Duodenal mucosa (tissue), 2 donors: ENCODE measurements at regions not wholly inside any gene's neighbourhood (a gene's known extent, or its start where the extent isn't known, plus 50 kb on each side); places are given as distances from the start of the nearest gene placed in this dataset.
"Not testable (repeated sequence)": the region's sequence is repeated elsewhere in the genome, so short reads cannot be mapped to it uniquely, and the experiment has no call there.

Source experiments
- H3K27ac ChIP-seq: one replicate; pipeline ENCODE4 v1.7.0; 2013; ENCODE audit warnings: low read depth, low read length
- H3K27me3 ChIP-seq, 2 donors: one replicate each; pipeline ENCODE4 v1.7.0; 2013; ENCODE audit warnings: low read length in 2 of 2, control low read depth in 1 of 2; ENCODE audit not compliant: insufficient read depth in 2 of 2, control insufficient read depth in 1 of 2
- H3K36me3 ChIP-seq, 2 donors: one replicate each; pipeline ENCODE4 v1.7.0; 2013; ENCODE audit warnings: low read length in 2 of 2, control low read depth in 1 of 2; ENCODE audit not compliant: insufficient read depth in 2 of 2, control insufficient read depth in 1 of 2
- H3K4me1 ChIP-seq, 2 donors: one replicate each; pipeline ENCODE4 v1.7.0; 2013; ENCODE audit warnings: low read length in 2 of 2, control low read depth in 1 of 2; ENCODE audit not compliant: insufficient read depth in 2 of 2, control insufficient read depth in 1 of 2
- H3K4me3 ChIP-seq, 2 donors: one replicate each; pipeline ENCODE4 v1.7.0; 2013; ENCODE audit warnings: low read length in 2 of 2, low read depth in 1 of 2
- H3K9ac ChIP-seq, 2 donors: one replicate each; pipeline ENCODE4 v1.7.0; 2013; ENCODE audit warnings: low read length in 2 of 2, low read depth in 1 of 2
- H3K9me3 ChIP-seq, 2 donors: one replicate each; pipeline ENCODE4 v1.7.0; 2013; ENCODE audit warnings: low read length in 2 of 2, control low read depth in 1 of 2; ENCODE audit not compliant: control insufficient read depth in 1 of 2

- H3K9ac ChIP-seq, result no peak overlapping the region
- H3K9me3 ChIP-seq, result peaks cover 0 to 2% of the 10 kb centered on the region in 2 donors
- no peaks in the 10 kb centered on the region for H3K36me3 ChIP-seq
Measured at GRCh38 chr12:97984974-97985580, 522.5 kb downstream of the RMST start.

GRCh38 chr12:97985834-97986233 is 523.2 kb downstream of the RMST start:
- H3K4me1 ChIP-seq, result no peaks in the 10 kb centered on the region
- no peaks in the 10 kb centered on the region for H3K27me3 ChIP-seq
- H3K4me3 ChIP-seq, result no peak overlapping the region
- H3K9ac ChIP-seq, result no peak overlapping the region
- H3K36me3 ChIP-seq, result no peaks in the 10 kb centered on the region
- peaks cover 0 to 2% of the 10 kb centered on the region in 2 donors for H3K9me3 ChIP-seq
- no peak overlapping the region for H3K27ac ChIP-seq

More at GRCh38 chr12:97984974-97985580, 522.5 kb downstream of the RMST start:
- Histone ChIP-seq H3K27ac (no peak overlapping the region), H3K4me3 (no peak overlapping the region), H3K4me1 (no peaks in the 10 kb centered on the region), H3K27me3 (no peaks in the 10 kb centered on the region)

GRCh38 chr12:97988588-97988987 is 526.0 kb downstream of the RMST start:
- H3K27ac ChIP-seq, H3K9me3 ChIP-seq, H3K4me1 ChIP-seq, H3K36me3 ChIP-seq, H3K27me3 ChIP-seq, H3K4me3 ChIP-seq, H3K9ac ChIP-seq: not testable (repeated sequence)

GRCh38 chr12:97989366-97989940 is 525.9 kb upstream of the TMPO start:
- H3K4me1 ChIP-seq, result no peaks in the 10 kb centered on the region
- peaks cover 0 to 8% of the 10 kb centered on the region in 2 donors for H3K9me3 ChIP-seq
- H3K36me3 ChIP-seq, result no peaks in the 10 kb centered on the region
- H3K27me3 ChIP-seq, result no peaks in the 10 kb centered on the region
- H3K4me3 ChIP-seq, result no peak overlapping the region
- H3K9ac ChIP-seq, result no peak overlapping the region
- no peak overlapping the region for H3K27ac ChIP-seq

GRCh38 chr12:97994746-97995484 is 520.5 kb upstream of the TMPO start:
- Histone ChIP-seq H3K4me3 (no peak overlapping the region), H3K27me3 (no peaks in the 10 kb centered on the region), H3K27ac (no peak overlapping the region), H3K9me3 (peaks cover 0 to 8% of the 10 kb centered on the region in 2 donors), H3K36me3 (no peaks in the 10 kb centered on the region), H3K4me1 (no peaks in the 10 kb centered on the region), H3K9ac (no peak overlapping the region)

GRCh38 chr12:97995559-97995958 is 519.8 kb upstream of the TMPO start:
- no peaks in the 10 kb centered on the region for H3K27me3 ChIP-seq
- no peak overlapping the region for H3K27ac ChIP-seq
- H3K9me3 ChIP-seq, result peaks cover 0 to 8% of the 10 kb centered on the region in 2 donors
- H3K36me3 ChIP-seq, result no peaks in the 10 kb centered on the region
- H3K4me1 ChIP-seq, result no peaks in the 10 kb centered on the region
- no peak overlapping the region for H3K4me3 ChIP-seq
- H3K9ac ChIP-seq, result no peak overlapping the region

GRCh38 chr12:98001430-98001829 is 514.0 kb upstream of the TMPO start:
- Histone ChIP-seq H3K9me3 (no peaks in the 10 kb centered on the region), H3K27me3 (no peaks in the 10 kb centered on the region), H3K4me1 (no peaks in the 10 kb centered on the region), H3K9ac (no peak overlapping the region), H3K36me3 (no peaks in the 10 kb centered on the region), H3K27ac (no peak overlapping the region), H3K4me3 (no peak overlapping the region)

GRCh38 chr12:98002887-98003493 is 512.4 kb upstream of the TMPO start:
- no peaks in the 10 kb centered on the region for H3K36me3 ChIP-seq
- H3K4me3 ChIP-seq, result no peak overlapping the region
- no peak overlapping the region for H3K27ac ChIP-seq
- H3K4me1 ChIP-seq, result no peaks in the 10 kb centered on the region
- H3K27me3 ChIP-seq, result no peaks in the 10 kb centered on the region
- H3K9ac ChIP-seq, result no peak overlapping the region
- H3K9me3 ChIP-seq, result no peaks in the 10 kb centered on the region

GRCh38 chr12:98007963-98008362 is 507.4 kb upstream of the TMPO start:
- no peaks in the 10 kb centered on the region for H3K4me1 ChIP-seq
- no peaks in the 10 kb centered on the region for H3K9me3 ChIP-seq
- H3K9ac ChIP-seq, result no peak overlapping the region
- no peaks in the 10 kb centered on the region for H3K36me3 ChIP-seq
- H3K27me3 ChIP-seq, result no peaks in the 10 kb centered on the region
- no peak overlapping the region for H3K4me3 ChIP-seq
- H3K27ac ChIP-seq, result no peak overlapping the region

GRCh38 chr12:98013560-98013959 is 501.8 kb upstream of the TMPO start:
- H3K4me1 ChIP-seq, result no peaks in the 10 kb centered on the region

More at GRCh38 chr12:98013560-98013959, 501.8 kb upstream of the TMPO start:
- Histone ChIP-seq H3K27me3 (no peaks in the 10 kb centered on the region), H3K36me3 (no peaks in the 10 kb centered on the region), H3K27ac (no peak overlapping the region), H3K9ac (no peak overlapping the region), H3K4me3 (no peak overlapping the region), H3K9me3 (no peaks in the 10 kb centered on the region)
